Osteoblast (primary cell): ENCODE measurements at regions not wholly inside any gene's neighbourhood (a gene's known extent, or its start where the extent isn't known, plus 50 kb on each side); places are given as distances from the start of the nearest gene placed in this dataset.

Source experiments
- DNase-seq: peaks from one replicate; pipeline ENCODE4 v3.0.0; 2011; ENCODE audit warnings: low spot score, mixed read lengths; ENCODE audit not compliant: insufficient read length; ENCODE audit errors: missing footprints
- H2AFZ ChIP-seq: 2 replicates; pipeline ENCODE4 v1.6.0; 2011; ENCODE audit warnings: mild to moderate bottlenecking, low read length
- H3K27ac ChIP-seq: 2 replicates; pipeline ENCODE4 v1.5.1; 2011; ENCODE audit warnings: mild to moderate bottlenecking, low read depth, low read length, moderate library complexity
- H3K27me3 ChIP-seq: 2 replicates; pipeline ENCODE4 v1.6.0; 2012; ENCODE audit warnings: mild to moderate bottlenecking, control low read depth, inconsistent platforms, low read length, moderate library complexity; ENCODE audit not compliant: insufficient read depth
- H3K36me3 ChIP-seq: 2 replicates; pipeline ENCODE4 v1.5.1; 2011; ENCODE audit warnings: mild to moderate bottlenecking, low read length, control low read depth, moderate library complexity; ENCODE audit not compliant: insufficient read depth
- H3K4me1 ChIP-seq: 2 replicates; pipeline ENCODE4 v1.5.1; 2011; ENCODE audit warnings: mild to moderate bottlenecking, low read length, control low read depth, moderate library complexity; ENCODE audit not compliant: insufficient read depth
- H3K4me2 ChIP-seq: 2 replicates; pipeline ENCODE4 v1.6.0; 2011; ENCODE audit warnings: mild to moderate bottlenecking, low read length; ENCODE audit not compliant: insufficient read depth
- H3K4me3 ChIP-seq: fragments of 200-600 bp; sonication (generic); 3 replicates; pipeline ENCODE4 v1.5.1; 2012; ENCODE audit warnings: mild to moderate bottlenecking, low read length, inconsistent platforms; ENCODE audit not compliant: insufficient read depth
- H3K79me2 ChIP-seq: 2 replicates; pipeline ENCODE4 v1.6.0; 2012; ENCODE audit warnings: mild to moderate bottlenecking, low read length, control low read depth, inconsistent platforms; ENCODE audit not compliant: insufficient read depth
- H3K9me3 ChIP-seq: 2 replicates; pipeline ENCODE4 v1.5.1; 2011; ENCODE audit warnings: low read depth, low read length, control low read depth
- H4K20me1 ChIP-seq: 2 replicates; pipeline ENCODE4 v1.6.0; 2012; ENCODE audit warnings: mild to moderate bottlenecking, low read length, control low read depth; ENCODE audit not compliant: insufficient read depth
- CTCF ChIP-seq: IDR thresholded peaks from 2 replicates; pipeline ENCODE4 v1.5.1; 2011; ENCODE audit warnings: mild to moderate bottlenecking, low read depth, low read length, moderate library complexity; ENCODE audit errors: extremely low read depth

- Histone ChIP-seq H3K27me3 (peaks cover under 1% of the 10 kb centered on the region), H3K9me3 (no peaks in the 10 kb centered on the region), H2AFZ (peak overlapping the region; percentile 41), H3K27ac (no peak overlapping the region), H4K20me1 (no peaks in the 10 kb centered on the region), H3K4me2 (no peak overlapping the region), H3K4me3 (no peak overlapping the region), H3K36me3 (no peaks in the 10 kb centered on the region), H3K79me2 (no peaks in the 10 kb centered on the region), H3K4me1 (peaks cover 8% of the 10 kb centered on the region)
- DNase-seq = peak; percentile 79
- no peak for TF ChIP-seq CTCF
Measured at GRCh38 chr10:78203915-78204818, 170.5 kb downstream of the RPS24 start.

- no peaks in the 10 kb centered on the region for H3K27me3 ChIP-seq
- no peak for DNase-seq
- H3K4me3 ChIP-seq = no peak overlapping the region
- H2AFZ ChIP-seq = no peak overlapping the region
- no peak overlapping the region for H3K4me2 ChIP-seq
- H3K9me3 ChIP-seq = no peaks in the 10 kb centered on the region
- no peaks in the 10 kb centered on the region for H3K36me3 ChIP-seq
- no peaks in the 10 kb centered on the region for H4K20me1 ChIP-seq
- no peak overlapping the region for H3K27ac ChIP-seq
- peaks cover 8% of the 10 kb centered on the region for H3K4me1 ChIP-seq
- TF ChIP-seq CTCF = no peak
- H3K79me2 ChIP-seq = no peaks in the 10 kb centered on the region
Measured at GRCh38 chr10:78205457-78206016, 171.9 kb downstream of the RPS24 start.

DNA sequence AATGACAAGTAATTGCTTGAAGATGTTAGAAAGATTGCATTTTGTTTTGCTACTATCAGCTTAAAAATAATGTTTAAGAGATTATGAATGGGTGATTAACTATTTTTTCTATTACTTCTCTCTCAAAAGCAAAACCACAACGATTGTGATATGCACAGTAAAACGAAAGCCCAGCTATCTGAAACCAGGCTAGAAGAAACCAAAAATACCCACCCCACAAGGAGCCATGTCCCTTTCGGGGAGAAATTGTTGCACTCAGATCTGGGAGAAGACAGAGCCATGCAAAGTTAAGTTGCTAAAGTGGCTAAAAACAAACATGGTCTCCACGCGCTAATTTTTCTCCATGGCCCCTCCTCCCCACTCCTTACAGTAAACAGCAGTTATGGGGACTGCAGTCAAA is 173.6 kb downstream of the RPS24 start:
- Histone ChIP-seq H2AFZ (peak overlapping the region; percentile 57), H3K27me3 (no peaks in the 10 kb centered on the region), H3K4me3 (no peak overlapping the region), H3K9me3 (no peaks in the 10 kb centered on the region), H3K4me2 (peak overlapping the region; percentile 61), H3K79me2 (no peaks in the 10 kb centered on the region), H3K27ac (no peak overlapping the region), H3K4me1 (peaks cover 14% of the 10 kb centered on the region), H3K36me3 (no peaks in the 10 kb centered on the region), H4K20me1 (no peaks in the 10 kb centered on the region)
- DNase-seq = no peak
- TF ChIP-seq CTCF = no peak

- Histone ChIP-seq H3K9me3 (no peaks in the 10 kb centered on the region), H3K27me3 (no peaks in the 10 kb centered on the region), H3K36me3 (no peaks in the 10 kb centered on the region), H3K27ac (no peak overlapping the region), H3K79me2 (no peaks in the 10 kb centered on the region), H4K20me1 (no peaks in the 10 kb centered on the region), H2AFZ (no peak overlapping the region), H3K4me2 (no peak overlapping the region), H3K4me3 (no peak overlapping the region), H3K4me1 (peaks cover 14% of the 10 kb centered on the region)
- DNase-seq = no peak
- TF ChIP-seq CTCF = no peak
Measured at GRCh38 chr10:78207776-78208175, 174.1 kb downstream of the RPS24 start.
